ENCODE measurements at regions not wholly inside any gene's neighbourhood (a gene's known extent, or its start where the extent isn't known, plus 50 kb on each side); places are given as distances from the start of the nearest gene placed in this dataset.

DNA sequence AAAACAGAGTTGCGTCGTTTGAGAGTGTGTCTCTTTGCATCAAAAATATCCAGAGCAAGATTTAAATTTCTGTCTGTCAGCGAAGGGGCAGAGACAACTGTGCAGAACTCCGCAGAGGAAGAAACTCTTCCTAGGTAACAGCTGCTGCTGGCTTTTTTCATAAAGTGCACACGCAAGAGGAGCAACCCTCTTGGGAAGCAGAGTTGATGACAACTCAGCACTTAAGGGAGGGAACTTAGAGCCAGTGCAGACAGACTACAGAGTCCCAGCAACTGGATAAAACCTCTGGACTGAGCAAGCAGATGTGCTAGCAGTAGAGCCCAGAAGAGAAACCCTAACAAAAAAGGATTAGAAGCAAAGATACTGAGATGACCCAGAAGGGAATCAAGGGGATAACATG is 337.1 kb downstream of the PCNX1 start:
- no peak for DNase-seq
- ChIA-PET CTCF (no interaction called here), POLR2A (ENCODE audit: unreplicated experiment) (no interaction called here)
- peaks cover 43% of the 10 kb centered on the region for H3K4me1 ChIP-seq (replicated peaks; ENCODE audit: insufficient read depth)
- no peak overlapping the region for H3K4me2 ChIP-seq
- no peaks in the 10 kb centered on the region for H4K20me1 ChIP-seq (ENCODE audit: insufficient read depth)
- H3K27ac ChIP-seq: no peak overlapping the region
- no peak overlapping the region for H2AFZ ChIP-seq
- no peaks in the 10 kb centered on the region for H3K27me3 ChIP-seq (ENCODE audit: insufficient read depth, low read depth)
- no peak for TF ChIP-seq EZH2 (IDR thresholded peaks at IDR 0.05; ENCODE audit: low read depth)
- TF ChIP-seq, protein P1, sequence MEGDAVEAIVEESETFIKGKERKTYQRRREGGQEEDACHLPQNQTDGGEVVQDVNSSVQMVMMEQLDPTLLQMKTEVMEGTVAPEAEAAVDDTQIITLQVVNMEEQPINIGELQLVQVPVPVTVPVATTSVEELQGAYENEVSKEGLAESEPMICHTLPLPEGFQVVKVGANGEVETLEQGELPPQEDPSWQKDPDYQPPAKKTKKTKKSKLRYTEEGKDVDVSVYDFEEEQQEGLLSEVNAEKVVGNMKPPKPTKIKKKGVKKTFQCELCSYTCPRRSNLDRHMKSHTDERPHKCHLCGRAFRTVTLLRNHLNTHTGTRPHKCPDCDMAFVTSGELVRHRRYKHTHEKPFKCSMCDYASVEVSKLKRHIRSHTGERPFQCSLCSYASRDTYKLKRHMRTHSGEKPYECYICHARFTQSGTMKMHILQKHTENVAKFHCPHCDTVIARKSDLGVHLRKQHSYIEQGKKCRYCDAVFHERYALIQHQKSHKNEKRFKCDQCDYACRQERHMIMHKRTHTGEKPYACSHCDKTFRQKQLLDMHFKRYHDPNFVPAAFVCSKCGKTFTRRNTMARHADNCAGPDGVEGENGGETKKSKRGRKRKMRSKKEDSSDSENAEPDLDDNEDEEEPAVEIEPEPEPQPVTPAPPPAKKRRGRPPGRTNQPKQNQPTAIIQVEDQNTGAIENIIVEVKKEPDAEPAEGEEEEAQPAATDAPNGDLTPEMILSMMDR (conservative IDR thresholded peaks at IDR 0.05): no peak
- intact Hi-C loops (cut with micrococcal nuclease; ENCODE audit: unreplicated experiment): no loop called here
- H3F3A ChIP-seq (ENCODE audit: insufficient read depth, low read depth): peaks cover 45% of the 10 kb centered on the region
- no peaks in the 10 kb centered on the region for H3K9me2 ChIP-seq (ENCODE audit: insufficient read depth)
- H3K9me3 ChIP-seq (ENCODE audit: insufficient read depth, low read depth): peaks cover 24% of the 10 kb centered on the region
- H3K36me3 ChIP-seq (ENCODE audit: low read depth): peaks cover 10% of the 10 kb centered on the region; the same call in 1 of the 2 replicates
- no TSS peak for BruUV-seq (replicated peaks)
- H3K79me2 ChIP-seq (ENCODE audit: low read depth): no peaks in the 10 kb centered on the region
- H3K4me3 ChIP-seq: no peak overlapping the region

DNA sequence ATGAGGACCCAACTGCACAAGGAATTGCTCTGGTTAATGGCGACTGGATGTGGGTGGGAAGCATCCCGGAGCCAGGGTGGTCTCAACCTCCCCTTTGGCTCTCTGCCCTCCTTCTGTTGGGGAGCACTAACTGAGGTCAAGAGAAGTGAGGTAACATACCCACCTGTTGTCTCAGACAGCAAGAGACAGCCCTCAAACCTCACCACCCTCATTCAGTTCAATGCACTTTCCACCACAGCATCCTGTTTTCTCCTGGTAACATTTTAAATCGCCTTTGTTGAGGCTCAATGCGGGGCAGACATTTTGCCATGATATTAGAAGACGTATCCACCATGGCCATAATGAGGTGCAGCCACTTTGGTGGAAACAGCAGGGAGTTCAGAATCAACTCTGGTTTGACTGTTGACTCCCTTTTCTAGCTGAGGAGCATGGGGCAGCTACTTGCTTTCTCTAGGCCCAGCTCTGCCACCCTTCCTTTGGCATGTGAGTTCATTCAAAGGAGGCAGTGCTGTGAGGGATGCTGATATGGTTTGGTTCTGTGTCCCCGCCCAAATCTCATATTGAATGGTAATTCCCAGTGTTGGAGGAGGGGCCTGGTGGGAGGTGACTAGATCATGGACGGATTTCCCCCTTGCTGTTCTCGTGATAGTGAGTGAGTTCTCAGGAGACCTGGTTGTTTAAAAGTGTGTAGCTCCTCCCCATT is 338.6 kb downstream of the PCNX1 start:
- Histone ChIP-seq H3K36me3 (ENCODE audit: low read depth) (peaks cover 10% of the 10 kb centered on the region; the same call in 1 of the 2 replicates), H3K9me3 (ENCODE audit: insufficient read depth, low read depth) (peaks cover 24% of the 10 kb centered on the region), H4K20me1 (ENCODE audit: insufficient read depth) (no peaks in the 10 kb centered on the region), H2AFZ (no peak overlapping the region), H3K27me3 (ENCODE audit: insufficient read depth, low read depth) (no peaks in the 10 kb centered on the region), H3K79me2 (ENCODE audit: low read depth) (no peaks in the 10 kb centered on the region), H3K9me2 (ENCODE audit: insufficient read depth) (no peaks in the 10 kb centered on the region), H3K4me3 (no peak overlapping the region), H3K4me2 (no peak overlapping the region), H3K27ac (no peak overlapping the region), H3K4me1 (replicated peaks; ENCODE audit: insufficient read depth) (peaks cover 53% of the 10 kb centered on the region), H3F3A (ENCODE audit: insufficient read depth, low read depth) (peaks cover 48% of the 10 kb centered on the region)
- peak in 1 of 2 experiments; percentile 31 for DNase-seq
- intact Hi-C loops (cut with micrococcal nuclease; ENCODE audit: unreplicated experiment): no loop called here
- no TSS peak for BruUV-seq (replicated peaks)
- POLR2A ChIA-PET (ENCODE audit: unreplicated experiment): no interaction called here
- CTCF ChIA-PET: no interaction called here
- no peak for TF ChIP-seq EZH2 (IDR thresholded peaks at IDR 0.05; ENCODE audit: low read depth)

DNA sequence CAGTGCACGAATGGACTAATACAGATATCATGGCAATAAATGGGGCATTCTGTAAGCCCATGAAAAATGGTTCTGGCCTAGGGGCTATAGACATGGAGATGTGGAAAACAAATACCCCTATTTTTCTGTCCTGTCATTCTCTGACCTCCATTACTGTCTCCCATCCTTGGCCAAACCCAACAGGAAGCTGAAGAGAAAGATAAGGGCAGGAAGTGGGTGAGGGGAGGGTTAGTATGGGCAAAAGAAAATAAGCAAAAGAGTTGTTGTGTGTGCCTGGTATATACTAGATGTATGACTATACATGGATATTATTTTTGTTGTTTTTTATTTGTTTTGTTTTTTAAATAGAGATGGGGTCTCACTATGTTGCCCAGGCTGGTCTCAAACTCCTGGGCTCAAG is 339.3 kb downstream of the PCNX1 start:
- Histone ChIP-seq H3K9me2 (ENCODE audit: insufficient read depth) (no peaks in the 10 kb centered on the region), H3K36me3 (ENCODE audit: low read depth) (peaks cover 10% of the 10 kb centered on the region; the same call in 1 of the 2 replicates), H4K20me1 (ENCODE audit: insufficient read depth) (no peaks in the 10 kb centered on the region), H3K4me2 (no peak overlapping the region), H3K4me1 (replicated peaks; ENCODE audit: insufficient read depth) (peaks cover 50% of the 10 kb centered on the region), H3K27me3 (ENCODE audit: insufficient read depth, low read depth) (no peaks in the 10 kb centered on the region), H3K79me2 (ENCODE audit: low read depth) (no peaks in the 10 kb centered on the region), H3F3A (ENCODE audit: insufficient read depth, low read depth) (peaks cover 43% of the 10 kb centered on the region), H2AFZ (no peak overlapping the region), H3K27ac (peak overlapping the region; percentile 87), H3K9me3 (ENCODE audit: insufficient read depth, low read depth) (peaks cover 29% of the 10 kb centered on the region), H3K4me3 (no peak overlapping the region)
- CTCF ChIA-PET: no interaction called here
- no TSS peak for BruUV-seq (replicated peaks)
- POLR2A ChIA-PET (ENCODE audit: unreplicated experiment): no interaction called here
- TF ChIP-seq EZH2 (IDR thresholded peaks at IDR 0.05; ENCODE audit: low read depth): no peak
- TF ChIP-seq, protein P1 (conservative IDR thresholded peaks at IDR 0.05): no peak
- intact Hi-C loops (cut with micrococcal nuclease; ENCODE audit: unreplicated experiment): no loop called here
- DNase-seq: no peak

DNA sequence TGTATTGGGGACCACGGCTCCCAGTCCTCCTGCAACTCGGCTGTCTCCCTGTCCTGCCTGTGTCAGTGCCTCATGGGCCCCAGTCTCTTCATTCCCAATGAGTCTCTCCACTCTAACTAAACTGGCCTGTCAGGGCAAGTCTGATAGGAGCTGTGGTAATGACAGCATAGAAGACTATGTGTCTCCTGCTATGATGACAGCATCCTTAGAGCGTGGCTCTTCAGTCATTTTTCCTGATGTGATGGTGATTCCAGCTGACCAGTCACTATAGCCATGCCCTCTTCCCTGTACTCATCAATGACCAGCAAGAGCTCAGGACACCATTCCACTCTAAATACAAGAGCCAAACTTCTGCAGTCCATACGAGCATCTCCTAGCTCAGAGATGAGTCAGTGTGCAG is 339.8 kb downstream of the PCNX1 start:
- intact Hi-C loops (cut with micrococcal nuclease; ENCODE audit: unreplicated experiment): no loop called here
- no peaks in the 10 kb centered on the region for H4K20me1 ChIP-seq (ENCODE audit: insufficient read depth)
- ChIA-PET CTCF (no interaction called here), POLR2A (ENCODE audit: unreplicated experiment) (no interaction called here)
- TF ChIP-seq EZH2 (IDR thresholded peaks at IDR 0.05; ENCODE audit: low read depth): no peak
- TF ChIP-seq, protein P1 (conservative IDR thresholded peaks at IDR 0.05): no peak
- no peak overlapping the region for H3K4me3 ChIP-seq
- BruUV-seq (replicated peaks): no TSS peak
- H3K9me2 ChIP-seq (ENCODE audit: insufficient read depth): no peaks in the 10 kb centered on the region
- peaks cover 43% of the 10 kb centered on the region for H3F3A ChIP-seq (ENCODE audit: insufficient read depth, low read depth)
- no peak overlapping the region for H2AFZ ChIP-seq
- peaks cover 10% of the 10 kb centered on the region; the same call in 1 of the 2 replicates for H3K36me3 ChIP-seq (ENCODE audit: low read depth)
- DNase-seq: no peak
- no peak overlapping the region; the same call in 1 of the 2 replicates for H3K4me2 ChIP-seq
- peaks cover 48% of the 10 kb centered on the region for H3K4me1 ChIP-seq (replicated peaks; ENCODE audit: insufficient read depth)
- peak overlapping the region; percentile 87 for H3K27ac ChIP-seq
- peaks cover 29% of the 10 kb centered on the region for H3K9me3 ChIP-seq (ENCODE audit: insufficient read depth, low read depth)
- no peaks in the 10 kb centered on the region for H3K79me2 ChIP-seq (ENCODE audit: low read depth)
- no peaks in the 10 kb centered on the region for H3K27me3 ChIP-seq (ENCODE audit: insufficient read depth, low read depth)

All from PC-9 (cell line).